ENCODE measurements at regions not wholly inside any gene's neighbourhood (a gene's known extent, or its start where the extent isn't known, plus 50 kb on each side); places are given as distances from the start of the nearest gene placed in this dataset.

GRCh38 chr3:84679211-84679610, 279.6 kb upstream of the CADM2 start:
- TF ChIP-seq BHLHE40 (IDR thresholded peaks at IDR 0.05; ENCODE audit: low read depth, low read length) (no peak), CTCF (conservative IDR thresholded peaks at IDR 0.05; ENCODE audit: low read depth, low read length) (no peak), FOS (IDR thresholded peaks at IDR 0.05; ENCODE audit: low read depth, low read length) (no peak), MAZ (IDR thresholded peaks at IDR 0.05; ENCODE audit: borderline replicate concordance, low read depth, low read length) (no peak), RCOR1 (IDR thresholded peaks at IDR 0.05; ENCODE audit: insufficient replicate concordance, low read length) (no peak), SMC3 (IDR thresholded peaks at IDR 0.05; ENCODE audit: low read depth, low read length) (no peak), POLR2A (IDR thresholded peaks at IDR 0.05; ENCODE audit: low read depth, low read length) (no peak)

All from IMR-90 (cell line).